Left hindlimb (tissue), 1 donor: ENCODE measurements at regions not wholly inside any gene's neighbourhood (a gene's known extent, or its start where the extent isn't known, plus 50 kb on each side); places are given as distances from the start of the nearest gene placed in this dataset.

Experiments used
- DNase-seq: peaks from one replicate; pipeline ENCODE4 v3.0.0-alpha.2; 2018

GRCh38 chr2:225340923-225341322 lies 58.6 kb upstream of the NYAP2 start:
- DNase-seq: no peak

DNA sequence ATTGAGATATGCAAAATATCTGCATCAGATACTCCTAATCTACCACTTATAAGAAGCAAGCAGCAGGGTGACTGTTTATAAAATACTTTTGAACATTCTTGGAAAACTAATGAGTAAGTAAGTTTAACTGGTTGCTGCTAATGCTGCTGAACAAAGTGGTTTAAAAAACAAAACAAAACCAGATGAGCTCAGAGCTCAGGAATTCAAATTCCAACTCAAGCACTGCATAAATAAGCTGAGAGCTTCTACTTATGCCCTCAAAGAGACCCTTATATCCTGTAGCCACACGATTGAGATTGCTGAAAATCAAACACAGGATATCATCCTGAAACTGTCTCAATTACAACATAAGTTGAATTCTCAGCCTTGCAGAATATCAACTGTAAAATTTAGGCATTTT lies 62.3 kb upstream of the NYAP2 start:
- no peak for DNase-seq

- DNase-seq: no peak
Observed at GRCh38 chr2:225334514-225334913, 65.0 kb upstream of the NYAP2 start.

DNA sequence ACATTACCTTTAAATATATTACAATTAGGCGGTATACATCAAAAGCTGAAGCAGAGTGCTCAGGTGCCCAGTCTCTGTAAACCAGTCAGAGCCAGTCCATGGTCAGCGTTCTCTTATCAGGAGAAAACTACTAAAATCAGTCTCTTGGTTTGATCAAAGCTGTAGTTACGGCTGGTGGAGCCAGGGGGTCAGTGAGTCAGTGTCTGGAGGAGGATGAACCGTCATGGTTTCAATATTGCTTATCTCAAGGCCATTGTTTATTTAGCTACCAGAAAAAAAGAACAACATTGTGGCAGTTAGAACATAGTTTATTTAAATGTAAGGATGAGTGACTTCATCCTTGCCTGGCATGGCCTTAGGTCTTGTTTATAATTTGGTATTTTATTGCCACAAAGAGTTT lies 71.3 kb upstream of the NYAP2 start:
- DNase-seq: no peak

DNA sequence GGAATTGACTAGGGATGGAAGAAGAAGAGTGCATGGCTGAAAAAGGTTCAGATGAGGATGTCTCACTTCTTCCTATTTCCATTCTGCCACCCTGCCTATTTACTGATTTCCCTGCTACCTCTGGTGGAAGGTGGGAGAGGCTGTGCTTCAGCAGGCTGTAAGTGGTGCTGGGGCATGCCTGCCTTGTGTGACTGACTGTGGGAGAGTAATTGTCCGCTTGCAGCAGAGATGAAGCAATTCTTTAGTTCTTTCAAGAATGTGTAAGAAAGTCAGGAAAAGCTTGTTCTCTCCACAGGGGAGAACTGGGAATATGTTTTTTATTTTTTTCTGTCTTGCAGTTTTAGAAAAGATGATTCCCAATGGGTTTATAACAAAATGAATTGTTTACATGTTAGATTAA lies 72.5 kb upstream of the NYAP2 start:
- no peak for DNase-seq

GRCh38 chr2:225319872-225320271 lies 79.6 kb upstream of the NYAP2 start:
- no peak for DNase-seq

DNA sequence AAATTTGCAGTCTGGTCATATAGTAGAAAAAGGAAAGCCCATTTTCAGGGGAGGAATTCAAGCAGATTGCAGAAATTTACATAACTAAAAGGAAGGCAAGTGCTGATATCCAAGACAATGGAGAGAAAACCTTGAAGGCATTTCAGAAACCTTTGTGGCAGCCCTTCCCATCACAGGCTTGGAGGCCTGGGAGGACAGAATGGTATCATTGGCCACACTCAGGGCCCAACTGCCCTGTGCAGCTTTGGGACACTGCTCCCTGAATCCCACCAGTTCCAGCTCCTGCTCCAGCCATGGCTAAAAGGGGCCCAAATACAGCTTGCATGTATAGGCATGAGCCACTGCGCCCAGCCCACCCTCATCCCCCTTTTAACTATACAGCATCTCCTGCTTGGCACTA lies 81.1 kb upstream of the NYAP2 start:
- DNase-seq: no peak

- no peak for DNase-seq
Observed at GRCh38 chr2:225317186-225317585, 82.3 kb upstream of the NYAP2 start.

DNA sequence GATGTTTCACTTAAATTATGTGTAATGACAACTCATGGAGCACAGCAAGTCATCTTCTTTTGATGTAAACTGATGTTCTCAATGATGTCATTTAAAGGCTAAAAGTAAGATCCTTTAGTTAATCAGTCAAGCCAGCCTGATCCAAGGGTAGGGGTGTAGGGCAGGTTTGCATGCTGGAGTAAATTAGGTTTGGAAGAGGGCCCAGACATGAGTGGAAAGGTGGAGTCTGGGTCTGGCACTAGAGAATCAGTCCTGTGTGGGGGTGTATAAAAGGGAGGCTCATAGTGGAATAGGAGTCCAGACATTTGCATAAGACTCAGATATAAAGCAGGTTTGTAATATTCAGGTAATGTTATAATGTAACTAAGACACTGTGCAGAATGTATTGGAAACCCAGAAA lies 88.8 kb upstream of the NYAP2 start:
- no peak for DNase-seq

- DNase-seq: no peak
Observed at GRCh38 chr2:225309516-225309915, 90.0 kb upstream of the NYAP2 start.

DNA sequence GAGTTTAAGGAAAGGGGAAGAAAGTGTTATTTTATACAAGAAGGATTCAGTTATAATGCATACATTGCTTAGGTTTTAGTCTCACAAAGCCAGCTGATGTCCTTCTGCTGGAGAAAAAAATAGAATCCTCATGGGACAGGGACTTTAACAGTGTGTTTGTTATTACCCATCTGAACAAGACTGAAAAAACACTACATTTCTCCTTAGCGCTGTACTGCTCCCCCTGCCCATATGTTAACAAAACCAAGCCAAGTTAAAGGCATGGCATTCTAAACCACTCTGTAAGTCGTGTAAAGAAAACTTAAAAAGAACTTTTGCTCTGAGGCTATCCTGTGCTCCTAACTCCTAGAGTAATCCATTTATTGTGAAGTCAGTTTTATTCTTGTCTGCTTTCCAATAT lies 102.6 kb upstream of the NYAP2 start:
- DNase-seq: no peak

DNA sequence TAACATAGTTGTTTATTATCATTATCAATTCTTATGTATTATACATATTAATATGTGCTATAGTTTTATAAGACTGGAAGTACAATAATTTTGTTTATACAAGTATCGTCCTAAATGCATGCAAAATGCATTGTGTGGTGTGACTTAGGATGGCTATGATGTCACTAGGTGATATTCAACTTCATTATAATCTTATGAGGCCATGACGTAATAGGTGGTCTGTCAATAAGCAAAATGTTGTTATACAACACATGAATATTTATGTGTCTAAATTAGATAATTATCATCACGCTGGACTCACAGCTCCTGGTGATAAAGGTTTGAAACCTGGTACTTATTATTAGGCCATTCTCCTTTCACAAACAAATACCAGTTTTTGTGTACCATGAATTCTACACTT lies 104.4 kb upstream of the NYAP2 start:
- no peak for DNase-seq

DNA sequence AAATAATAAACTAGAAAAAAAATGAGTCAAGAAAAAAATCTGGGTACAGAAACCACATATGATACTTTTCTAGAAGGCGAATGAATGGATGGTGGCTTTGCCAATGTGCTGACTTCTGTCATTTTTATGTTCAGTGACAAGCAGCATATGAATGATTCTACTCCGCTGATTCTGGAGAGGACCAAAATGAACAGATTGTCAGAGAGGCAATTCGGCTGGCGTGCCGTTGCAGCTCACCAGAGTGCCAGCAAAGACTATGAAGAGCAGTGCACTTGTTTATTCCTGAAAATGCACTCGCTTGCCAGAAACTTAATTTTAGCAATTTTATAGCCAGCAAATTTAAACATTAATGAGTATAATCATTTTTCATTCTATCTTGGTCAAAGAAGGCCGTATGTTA lies 105.9 kb upstream of the NYAP2 start:
- no peak for DNase-seq

DNA sequence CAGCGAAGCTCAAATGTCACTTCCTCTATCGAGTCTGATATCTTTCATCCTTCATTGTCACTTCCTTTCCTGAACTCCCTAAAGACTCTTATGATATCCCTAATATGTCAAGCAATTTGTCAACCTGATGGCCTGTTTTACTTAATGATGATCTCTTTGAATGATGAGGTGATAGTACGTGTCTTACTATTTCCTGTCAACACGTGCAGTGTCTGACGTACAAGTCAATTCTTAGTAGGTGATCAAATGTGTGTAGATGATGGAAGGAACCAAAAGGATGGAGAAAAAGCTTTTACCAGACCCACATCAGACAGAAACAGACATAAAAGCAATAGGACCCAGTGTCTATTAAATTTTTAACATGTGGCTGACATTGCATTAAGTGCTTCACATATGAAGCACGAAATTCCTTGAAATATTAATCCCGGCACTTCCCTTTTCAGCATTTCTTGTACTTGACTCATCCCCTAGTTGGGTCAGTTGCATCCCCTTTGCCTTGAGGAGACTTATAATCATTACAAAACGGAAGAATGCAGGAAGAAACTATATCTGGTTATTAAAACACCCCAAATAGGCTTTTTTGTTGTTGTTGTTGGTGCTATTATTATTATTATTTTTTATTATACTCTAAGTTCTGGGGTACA lies 108.6 kb upstream of the NYAP2 start:
- DNase-seq: no peak

GRCh38 chr2:225289659-225290058 lies 109.9 kb upstream of the NYAP2 start:
- DNase-seq: no peak

- no peak for DNase-seq
Observed at GRCh38 chr2:225288986-225289385, 110.5 kb upstream of the NYAP2 start.

GRCh38 chr2:225282858-225283710 lies 116.4 kb upstream of the NYAP2 start:
- DNase-seq: no peak

DNA sequence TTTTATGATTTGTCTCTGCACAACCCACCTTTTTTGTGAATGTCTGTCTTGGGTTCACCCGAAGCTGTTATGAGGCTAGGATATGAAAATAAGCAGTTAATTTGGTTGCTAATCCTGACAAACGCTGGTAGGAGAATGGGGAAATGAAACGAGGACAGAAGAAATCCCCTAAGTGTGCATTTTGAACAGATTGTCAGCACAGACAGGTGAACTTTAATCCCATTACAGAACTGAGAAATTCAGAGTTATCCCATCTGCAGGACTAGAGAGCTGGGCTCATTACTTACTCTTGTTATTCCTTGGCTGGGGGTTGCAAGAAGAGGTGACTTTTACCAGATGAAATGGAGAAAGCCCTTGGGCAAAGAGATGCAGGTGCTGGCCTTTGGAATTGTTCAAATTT lies 123.3 kb upstream of the NYAP2 start:
- no peak for DNase-seq

DNA sequence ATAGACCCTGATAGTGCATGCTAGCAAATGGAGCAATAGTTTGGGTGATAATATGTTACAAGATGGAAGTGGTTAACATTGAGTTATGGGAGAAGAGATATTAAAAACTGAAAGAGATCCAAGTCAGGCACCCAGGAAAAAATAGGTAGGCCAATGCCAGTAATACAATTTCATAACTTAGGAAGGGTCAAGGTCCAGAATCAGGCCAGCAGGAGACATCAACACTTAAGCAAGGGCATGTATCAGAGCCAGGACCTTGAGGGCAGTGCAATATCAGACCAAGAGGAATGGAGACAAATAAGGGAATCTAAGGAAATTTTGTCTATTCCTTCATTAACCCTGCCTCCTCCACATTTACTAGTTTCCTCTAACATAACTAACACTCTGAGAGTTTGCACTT lies 124.1 kb upstream of the NYAP2 start:
- DNase-seq: no peak

GRCh38 chr2:225274751-225275150 lies 124.8 kb upstream of the NYAP2 start:
- DNase-seq: no peak

DNA sequence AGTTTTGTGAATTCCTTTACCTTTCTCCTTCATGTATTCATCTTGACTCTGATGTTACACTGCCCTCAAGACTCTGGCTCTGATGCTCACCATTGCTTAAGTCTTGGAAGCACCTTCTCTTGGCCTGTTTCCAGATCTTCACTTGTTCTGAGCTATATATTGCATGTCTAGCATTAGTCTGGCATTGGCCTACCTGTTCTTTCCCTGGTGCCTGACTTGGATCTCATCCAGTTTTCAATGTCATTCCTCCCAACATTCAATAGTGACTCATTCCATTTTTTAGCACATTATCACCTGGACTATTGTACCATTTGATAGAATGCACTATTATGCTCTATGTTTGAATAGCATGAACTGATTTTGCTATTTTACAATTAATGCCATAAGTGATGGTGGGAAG lies 127.3 kb upstream of the NYAP2 start:
- no peak for DNase-seq

- no peak for DNase-seq
Observed at GRCh38 chr2:225270861-225271260, 128.6 kb upstream of the NYAP2 start.

DNA sequence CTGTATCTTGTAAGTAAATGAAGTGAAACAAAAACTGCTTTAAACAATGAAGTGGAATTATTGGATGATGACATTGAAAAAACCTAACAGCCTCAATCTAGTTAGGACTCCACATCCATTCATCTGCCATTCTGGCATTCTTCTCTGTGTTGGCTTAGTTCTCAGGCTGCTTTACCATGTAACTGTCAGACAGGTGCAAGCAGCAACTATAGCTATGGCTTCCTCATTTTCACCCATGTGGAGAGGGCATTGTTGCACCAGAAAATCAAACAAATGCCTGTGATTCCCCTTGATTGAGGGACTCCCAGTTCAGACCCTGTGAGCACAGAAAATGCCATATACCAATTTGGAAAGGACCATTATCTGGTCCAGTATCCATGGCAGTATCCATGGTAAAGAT lies 129.5 kb upstream of the NYAP2 start:
- no peak for DNase-seq

DNA sequence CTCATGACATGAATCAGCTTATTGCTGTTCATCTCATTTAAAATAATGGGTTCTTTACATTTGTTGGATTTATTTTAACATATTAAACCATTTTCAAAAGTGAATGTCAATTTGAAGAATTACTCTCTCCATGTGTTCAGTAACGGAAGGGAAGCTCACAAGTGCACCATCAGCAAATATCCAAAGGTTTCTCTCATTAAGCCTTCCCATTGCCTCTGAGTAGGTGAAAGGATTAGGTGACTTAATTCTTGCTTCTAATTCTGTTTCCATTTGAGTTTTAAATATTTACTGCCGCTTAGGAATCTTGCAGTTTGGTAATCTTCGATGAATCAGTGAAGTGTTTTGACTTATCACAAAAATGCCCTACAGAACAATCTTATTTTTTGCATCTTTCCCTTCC lies 145.1 kb upstream of the NYAP2 start:
- no peak for DNase-seq

DNA sequence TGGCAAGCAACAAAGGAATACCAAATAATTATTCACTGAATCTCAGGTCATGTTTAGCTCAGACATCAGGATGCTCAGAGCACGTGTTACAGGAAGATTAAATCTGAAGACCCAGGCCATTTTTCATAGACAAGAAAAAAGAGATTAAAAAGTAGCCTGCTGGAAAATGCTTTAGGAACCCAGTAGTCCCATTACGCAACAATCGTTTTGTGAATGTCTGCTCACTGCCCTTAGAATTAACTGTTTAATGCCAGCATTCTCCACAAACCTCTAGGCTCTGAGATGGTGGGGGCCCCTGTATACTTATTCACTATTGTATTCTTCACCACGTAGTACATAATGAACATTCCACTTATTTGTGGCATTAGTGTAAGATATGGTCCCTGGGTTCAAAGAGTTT lies 154.6 kb upstream of the NYAP2 start:
- DNase-seq: no peak
